ENCODE measurements at regions not wholly inside any gene's neighbourhood (a gene's known extent, or its start where the extent isn't known, plus 50 kb on each side); places are given as distances from the start of the nearest gene placed in this dataset.

GRCh38 chr3:19808834-19809233 is 125.2 kb downstream of the EFHB start:
- H3K4me1 Mint-ChIP-seq (ENCODE audit: low read depth) = no peaks in the 10 kb centered on the region
- H3K9me3 Mint-ChIP-seq = peaks cover 2% of the 10 kb centered on the region
- ATAC-seq = no peak
- no peaks in the 10 kb centered on the region for H3K36me3 Mint-ChIP-seq (ENCODE audit: low read depth)
- ChIA-PET CTCF (no interaction called here), POLR2A (no interaction called here)
- no peak overlapping the region for H3K27ac Mint-ChIP-seq
- no peaks in the 10 kb centered on the region for H3K27me3 Mint-ChIP-seq
- TF ChIP-seq CTCF (IDR thresholded peaks at IDR 0.05) = no peak
- no peak for DNase-seq
- H3K4me3 Mint-ChIP-seq = no peak overlapping the region
- intact Hi-C loops (cut with micrococcal nuclease) = no loop called here

GRCh38 chr3:19799887-19800286 is 134.1 kb downstream of the EFHB start:
- peaks cover 5% of the 10 kb centered on the region for H3K9me3 Mint-ChIP-seq
- CTCF ChIA-PET = no interaction called here
- H3K27ac Mint-ChIP-seq = no peak overlapping the region
- no peaks in the 10 kb centered on the region for H3K27me3 Mint-ChIP-seq
- TF ChIP-seq CTCF (IDR thresholded peaks at IDR 0.05) = no peak
- ATAC-seq (no peak), DNase-seq (no peak)
- POLR2A ChIA-PET = no interaction called here
- no peaks in the 10 kb centered on the region for H3K4me1 Mint-ChIP-seq (ENCODE audit: low read depth)
- H3K4me3 Mint-ChIP-seq = no peak overlapping the region
- intact Hi-C loops (cut with micrococcal nuclease) = no loop called here
- no peaks in the 10 kb centered on the region for H3K36me3 Mint-ChIP-seq (ENCODE audit: low read depth)

- Mint-ChIP-seq H3K36me3 (ENCODE audit: low read depth) (no peaks in the 10 kb centered on the region), H3K9me3 (peaks cover 3% of the 10 kb centered on the region), H3K27me3 (no peaks in the 10 kb centered on the region), H3K4me1 (ENCODE audit: low read depth) (no peaks in the 10 kb centered on the region), H3K27ac (no peak overlapping the region), H3K4me3 (no peak overlapping the region)
- POLR2A ChIA-PET = no interaction called here
- intact Hi-C loops (cut with micrococcal nuclease) = no loop called here
- CTCF ChIA-PET = no interaction called here
- no peak for TF ChIP-seq CTCF (IDR thresholded peaks at IDR 0.05)
- ATAC-seq = no peak
- no peak for DNase-seq
Observed at GRCh38 chr3:19799115-19799514, 134.9 kb downstream of the EFHB start.

GRCh38 chr3:19798324-19798723 is 135.7 kb downstream of the EFHB start:
- POLR2A ChIA-PET = no interaction called here
- no peak overlapping the region for H3K27ac Mint-ChIP-seq
- H3K36me3 Mint-ChIP-seq (ENCODE audit: low read depth) = no peaks in the 10 kb centered on the region
- CTCF ChIA-PET = no interaction called here
- intact Hi-C loops (cut with micrococcal nuclease) = no loop called here
- no peaks in the 10 kb centered on the region for H3K27me3 Mint-ChIP-seq
- H3K4me3 Mint-ChIP-seq = no peak overlapping the region
- no peak for DNase-seq
- no peak for ATAC-seq
- no peaks in the 10 kb centered on the region for H3K4me1 Mint-ChIP-seq (ENCODE audit: low read depth)
- no peak for TF ChIP-seq CTCF (IDR thresholded peaks at IDR 0.05)
- peaks cover 3% of the 10 kb centered on the region for H3K9me3 Mint-ChIP-seq

GRCh38 chr3:19792388-19792787 is 141.6 kb downstream of the EFHB start:
- H3K36me3 Mint-ChIP-seq (ENCODE audit: low read depth) = no peaks in the 10 kb centered on the region
- ChIA-PET CTCF (no interaction called here), POLR2A (no interaction called here)
- intact Hi-C loops (cut with micrococcal nuclease) = no loop called here
- H3K4me1 Mint-ChIP-seq (ENCODE audit: low read depth) = no peaks in the 10 kb centered on the region
- ATAC-seq = no peak
- H3K27me3 Mint-ChIP-seq = peaks cover 2% of the 10 kb centered on the region
- no peak overlapping the region for H3K27ac Mint-ChIP-seq
- DNase-seq = no peak
- no peaks in the 10 kb centered on the region for H3K9me3 Mint-ChIP-seq
- no peak overlapping the region for H3K4me3 Mint-ChIP-seq
- no peak for TF ChIP-seq CTCF (IDR thresholded peaks at IDR 0.05)
